Astrocyte (in vitro differentiated cells and primary cell): ENCODE measurements at regions not wholly inside any gene's neighbourhood (a gene's known extent, or its start where the extent isn't known, plus 50 kb on each side); places are given as distances from the start of the nearest gene placed in this dataset.

Experiments
- DNase-seq: peaks from one replicate; pipeline ENCODE4 v3.0.0-alpha.2; 2010; ENCODE audit warnings: low read depth
- FAIRE-seq: peaks from 2 replicates; lab custom pipeline; 2011; peaks lifted over from hg19 to GRCh38; lab: Jason Lieb, UNC
- H2AFZ ChIP-seq: 2 replicates; pipeline ENCODE4 v1.6.0; 2012; ENCODE audit warnings: low read depth, low read length, inconsistent platforms
- H3K27ac ChIP-seq: 2 replicates; pipeline ENCODE4 v1.5.1; 2011; ENCODE audit warnings: low read depth, low read length, inconsistent platforms
- H3K27me3 ChIP-seq: 2 replicates; pipeline ENCODE4 v1.6.0; 2011; ENCODE audit warnings: low read length, inconsistent platforms; ENCODE audit not compliant: insufficient read depth
- H3K36me3 ChIP-seq: 2 replicates; pipeline ENCODE4 v1.5.1; 2011; ENCODE audit warnings: low read length, inconsistent platforms; ENCODE audit not compliant: insufficient read depth
- H3K4me1 ChIP-seq: 2 replicates; pipeline ENCODE4 v1.5.1; 2011; ENCODE audit warnings: low read length, inconsistent platforms; ENCODE audit not compliant: insufficient read depth
- H3K4me2 ChIP-seq: 2 replicates; pipeline ENCODE4 v1.6.0; 2012; ENCODE audit warnings: low read length, inconsistent platforms
- H3K4me3 ChIP-seq: 2 replicates; pipeline ENCODE4 v1.5.1; 2011; ENCODE audit warnings: low read depth, mild to moderate bottlenecking, low read length, inconsistent platforms; ENCODE audit not compliant: insufficient read depth
- H3K79me2 ChIP-seq: 2 replicates; pipeline ENCODE4 v1.6.0; 2012; ENCODE audit warnings: mild to moderate bottlenecking, low read length, inconsistent platforms; ENCODE audit not compliant: insufficient read depth
- H3K9ac ChIP-seq: 2 replicates; pipeline ENCODE4 v1.6.0; 2012; ENCODE audit warnings: mild to moderate bottlenecking, low read length, inconsistent platforms
- H3K9me3 ChIP-seq: 2 replicates; pipeline ENCODE4 v1.5.1; 2012; ENCODE audit warnings: low read depth, mild to moderate bottlenecking, low read length, inconsistent platforms; ENCODE audit not compliant: insufficient read depth
- H4K20me1 ChIP-seq: 2 replicates; pipeline ENCODE4 v1.6.0; 2012; ENCODE audit warnings: low read length, inconsistent platforms; ENCODE audit not compliant: insufficient read depth
- H3K27ac Mint-ChIP-seq: one replicate; pipeline ENCODE4 v1.8.0; 2021; ENCODE audit warnings: mild to moderate bottlenecking, mixed read lengths; ENCODE audit not compliant: unreplicated experiment
- H3K27me3 Mint-ChIP-seq: one replicate; pipeline ENCODE4 v1.8.0; 2021; ENCODE audit warnings: low read depth, mixed read lengths; ENCODE audit not compliant: unreplicated experiment
- H3K36me3 Mint-ChIP-seq: one replicate; pipeline ENCODE4 v1.8.0; 2021; ENCODE audit warnings: low read depth, mixed read lengths; ENCODE audit not compliant: unreplicated experiment
- H3K4me1 Mint-ChIP-seq: one replicate; pipeline ENCODE4 v1.8.0; 2021; ENCODE audit warnings: low read depth, mixed read lengths; ENCODE audit not compliant: unreplicated experiment
- H3K4me3 Mint-ChIP-seq: one replicate; pipeline ENCODE4 v1.8.0; 2021; ENCODE audit warnings: mild to moderate bottlenecking, moderate library complexity, mixed read lengths; ENCODE audit not compliant: unreplicated experiment
- H3K9me3 Mint-ChIP-seq: one replicate; pipeline ENCODE4 v1.8.0; 2021; ENCODE audit warnings: mild to moderate bottlenecking, mixed read lengths; ENCODE audit not compliant: unreplicated experiment
- CTCF ChIP-seq: IDR thresholded peaks from 2 replicates; pipeline ENCODE4 v1.5.1; 2011; ENCODE audit warnings: low read depth, mild to moderate bottlenecking, inconsistent platforms, low read length, moderate library complexity; ENCODE audit not compliant: insufficient read depth
- EZH2 ChIP-seq: IDR thresholded peaks from 2 replicates; pipeline ENCODE4 v1.6.1; 2012; ENCODE audit warnings: mild to moderate bottlenecking, low read length, inconsistent platforms; ENCODE audit not compliant: insufficient read depth

GRCh38 chr1:79100385-79100784, 93.9 kb upstream of the ADGRL4 start:
- no peaks in the 10 kb centered on the region for H3K9me3 Mint-ChIP-seq
- no peak overlapping the region for H3K27ac ChIP-seq
- H3K27me3 Mint-ChIP-seq: no peaks in the 10 kb centered on the region
- no peaks in the 10 kb centered on the region for H4K20me1 ChIP-seq
- H3K4me1 Mint-ChIP-seq: peaks cover 7% of the 10 kb centered on the region
- no peak overlapping the region for H3K4me3 ChIP-seq
- peak; percentile 23 for FAIRE-seq
- no peaks in the 10 kb centered on the region for H3K27me3 ChIP-seq
- peak overlapping the region; percentile 66 for H3K27ac Mint-ChIP-seq
- no peak overlapping the region for H3K4me3 Mint-ChIP-seq
- no peak overlapping the region for H3K4me2 ChIP-seq
- H2AFZ ChIP-seq: no peak overlapping the region
- TF ChIP-seq CTCF (no peak), EZH2 (no peak)
- no peaks in the 10 kb centered on the region for H3K36me3 ChIP-seq
- DNase-seq: peak; percentile 91
- H3K79me2 ChIP-seq: no peaks in the 10 kb centered on the region
- no peaks in the 10 kb centered on the region for H3K9me3 ChIP-seq
- peaks cover 4% of the 10 kb centered on the region for H3K4me1 ChIP-seq
- no peak overlapping the region for H3K9ac ChIP-seq
- H3K36me3 Mint-ChIP-seq: no peaks in the 10 kb centered on the region

DNA sequence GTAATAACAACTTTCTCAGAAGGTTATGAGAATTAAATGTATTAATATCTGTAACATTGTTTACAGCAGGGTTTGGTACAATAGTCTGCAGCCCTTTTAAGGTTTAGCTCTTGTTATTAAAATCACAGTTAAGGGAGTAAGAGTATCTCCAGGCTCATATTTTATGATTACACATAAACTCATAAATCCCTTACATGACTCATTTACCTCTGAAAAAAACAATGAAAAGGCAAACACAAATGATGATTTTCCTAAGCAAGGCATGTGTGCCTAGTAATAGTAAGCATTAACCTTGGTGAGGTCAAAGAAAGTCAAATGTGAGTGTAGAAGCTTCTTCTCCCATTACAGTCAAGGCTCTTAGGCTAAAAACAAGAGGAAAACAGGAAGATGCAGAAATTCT, 84.5 kb upstream of the ADGRL4 start:
- H3K27me3 ChIP-seq: no peaks in the 10 kb centered on the region
- Mint-ChIP-seq H3K27ac (no peak overlapping the region), H3K27me3 (no peaks in the 10 kb centered on the region), H3K36me3 (no peaks in the 10 kb centered on the region), H3K4me3 (no peak overlapping the region), H3K4me1 (peaks cover 5% of the 10 kb centered on the region), H3K9me3 (no peaks in the 10 kb centered on the region)
- no peak overlapping the region for H2AFZ ChIP-seq
- DNase-seq (no peak), FAIRE-seq (no peak)
- H4K20me1 ChIP-seq: no peaks in the 10 kb centered on the region
- H3K9ac ChIP-seq: no peak overlapping the region
- no peak for TF ChIP-seq CTCF
- H3K9me3 ChIP-seq: no peaks in the 10 kb centered on the region
- no peak overlapping the region for H3K4me2 ChIP-seq
- H3K4me1 ChIP-seq: no peaks in the 10 kb centered on the region
- H3K4me3 ChIP-seq: no peak overlapping the region
- no peak overlapping the region for H3K27ac ChIP-seq
- H3K36me3 ChIP-seq: no peaks in the 10 kb centered on the region
- H3K79me2 ChIP-seq: no peaks in the 10 kb centered on the region

DNA sequence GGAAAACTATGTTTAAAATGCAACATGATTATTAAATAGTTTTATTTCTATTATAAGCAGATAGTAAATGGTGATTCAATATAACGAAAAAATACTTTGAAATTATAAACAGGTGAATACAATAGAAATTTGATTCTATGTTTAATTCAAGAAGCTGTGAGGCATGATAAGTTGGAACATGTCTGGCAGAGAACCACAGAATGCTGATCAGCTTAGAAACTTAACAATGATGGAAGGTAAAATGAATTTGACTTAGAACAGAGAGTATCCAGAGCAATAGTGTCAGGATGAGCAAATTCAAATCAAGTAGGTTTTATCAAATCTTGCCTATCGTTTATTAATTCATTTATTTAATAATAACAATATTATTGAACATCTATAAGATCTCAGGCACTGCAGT, 83.4 kb upstream of the ADGRL4 start:
- Mint-ChIP-seq H3K27me3 (no peaks in the 10 kb centered on the region), H3K4me1 (peaks cover 5% of the 10 kb centered on the region), H3K36me3 (no peaks in the 10 kb centered on the region), H3K9me3 (no peaks in the 10 kb centered on the region), H3K27ac (no peak overlapping the region), H3K4me3 (no peak overlapping the region)
- TF ChIP-seq EZH2 (no peak), CTCF (no peak)
- Histone ChIP-seq H2AFZ (no peak overlapping the region), H3K27ac (no peak overlapping the region), H3K9ac (no peak overlapping the region), H3K4me1 (no peaks in the 10 kb centered on the region), H3K4me2 (no peak overlapping the region), H3K79me2 (no peaks in the 10 kb centered on the region), H3K27me3 (no peaks in the 10 kb centered on the region), H3K4me3 (no peak overlapping the region), H4K20me1 (no peaks in the 10 kb centered on the region), H3K36me3 (no peaks in the 10 kb centered on the region), H3K9me3 (no peaks in the 10 kb centered on the region)
- no peak for DNase-seq
- FAIRE-seq: no peak
